HG03175 (cell line): ENCODE measurements at regions not wholly inside any gene's neighbourhood (a gene's known extent, or its start where the extent isn't known, plus 50 kb on each side); places are given as distances from the start of the nearest gene placed in this dataset.
A peak's percentile ranks its signal among the peaks of the same experiment; 100 is the strongest.

Experiments used
- ATAC-seq: cut with Tn5 transposase; IDR thresholded peaks from one replicate; pipeline ENCODE4 v1.9.1; 2021; ENCODE audit warnings: mild to moderate bottlenecking, moderate library complexity; ENCODE audit not compliant: unreplicated experiment

- no peak for ATAC-seq
Observed at GRCh38 chr15:35911052-35911777, 365.2 kb upstream of the DPH6 start.

GRCh38 chr15:35912196-35912595 is 366.2 kb upstream of the DPH6 start:
- no peak for ATAC-seq

GRCh38 chr15:35914573-35914972 is 368.6 kb upstream of the DPH6 start:
- no peak for ATAC-seq

GRCh38 chr15:35921046-35921445 is 375.1 kb upstream of the DPH6 start:
- ATAC-seq = no peak

- no peak for ATAC-seq
Observed at GRCh38 chr15:35925275-35926006, 379.5 kb upstream of the DPH6 start.

- ATAC-seq = no peak
Observed at GRCh38 chr15:35926007-35926380, 380.0 kb upstream of the DPH6 start.

GRCh38 chr15:35928847-35929246 is 382.9 kb upstream of the DPH6 start:
- no peak for ATAC-seq

GRCh38 chr15:35929740-35930444 is 383.9 kb upstream of the DPH6 start:
- ATAC-seq = peak; percentile 77

- ATAC-seq = no peak
Observed at GRCh38 chr15:35931799-35932341, 385.9 kb upstream of the DPH6 start.

GRCh38 chr15:35932531-35932930 is 386.6 kb upstream of the DPH6 start:
- ATAC-seq = no peak

GRCh38 chr15:35933531-35933930 is 387.6 kb upstream of the DPH6 start:
- no peak for ATAC-seq

- ATAC-seq = no peak
Observed at GRCh38 chr15:35934383-35935049, 388.6 kb upstream of the DPH6 start.

GRCh38 chr15:35936284-35936683 is 390.3 kb upstream of the DPH6 start:
- no peak for ATAC-seq

- ATAC-seq = no peak
Observed at GRCh38 chr15:35937380-35937779, 391.4 kb upstream of the DPH6 start.

GRCh38 chr15:35944945-35945585 is 399.1 kb upstream of the DPH6 start:
- no peak for ATAC-seq

- ATAC-seq = no peak
Observed at GRCh38 chr15:35953424-35953823, 407.5 kb upstream of the DPH6 start.

GRCh38 chr15:35956056-35956455 is 410.1 kb upstream of the DPH6 start:
- no peak for ATAC-seq

GRCh38 chr15:35958021-35958420 is 412.1 kb upstream of the DPH6 start:
- ATAC-seq = no peak

GRCh38 chr15:35958975-35959374 is 413.0 kb upstream of the DPH6 start:
- no peak for ATAC-seq

- no peak for ATAC-seq
Observed at GRCh38 chr15:35963326-35963725, 417.4 kb upstream of the DPH6 start.

- no peak for ATAC-seq
Observed at GRCh38 chr15:35966781-35967180, 420.8 kb upstream of the DPH6 start.
